Right atrium auricular region (tissue), 2 donors: ENCODE measurements at regions not wholly inside any gene's neighbourhood (a gene's known extent, or its start where the extent isn't known, plus 50 kb on each side); places are given as distances from the start of the nearest gene placed in this dataset.

Experiments used
- DNase-seq: peaks from one replicate; pipeline ENCODE4 v3.0.0-alpha.2; 2019; ENCODE audit warnings: low spot score
- H3K27ac ChIP-seq, 2 donors: fragments of 200-600 bp; sonication (generic); 1 replicate in 1 of 2; 2 replicates in 1 of 2; pipeline ENCODE4 v1.5.1; 2016 to 2019
- H3K27me3 ChIP-seq, 2 donors: fragments of 200-600 bp; sonication (generic); one replicate each; pipeline versions ENCODE4 v1.5.1 to v1.6.0; 2017 to 2019
- H3K36me3 ChIP-seq: fragments of 200-600 bp; sonication (generic); one replicate; pipeline ENCODE4 v1.5.1; 2016
- H3K4me1 ChIP-seq, 2 donors: fragments of 200-600 bp; sonication (generic); one replicate each; pipeline versions ENCODE4 v1.5.1 to v1.6.0; 2017 to 2019
- H3K4me3 ChIP-seq, 2 donors: fragments of 200-600 bp; sonication (generic); 1 replicate in 1 of 2; 2 replicates in 1 of 2; pipeline ENCODE4 v1.5.1; 2017 to 2019; ENCODE audit warnings: mild to moderate bottlenecking in 1 of 2, moderate library complexity in 1 of 2
- H3K9me3 ChIP-seq, 2 donors: fragments of 200-600 bp; sonication (generic); one replicate each; pipeline ENCODE4 v1.5.1; 2019
- TF ChIP-seq, protein P1 (sequence below), 2 donors: fragments of 200-600 bp; sonication (generic); IDR thresholded peaks; one replicate each; pipeline ENCODE4 v1.5.1; 2019; ENCODE audit warnings: antibody characterized with exemption in 2 of 2

DNA sequence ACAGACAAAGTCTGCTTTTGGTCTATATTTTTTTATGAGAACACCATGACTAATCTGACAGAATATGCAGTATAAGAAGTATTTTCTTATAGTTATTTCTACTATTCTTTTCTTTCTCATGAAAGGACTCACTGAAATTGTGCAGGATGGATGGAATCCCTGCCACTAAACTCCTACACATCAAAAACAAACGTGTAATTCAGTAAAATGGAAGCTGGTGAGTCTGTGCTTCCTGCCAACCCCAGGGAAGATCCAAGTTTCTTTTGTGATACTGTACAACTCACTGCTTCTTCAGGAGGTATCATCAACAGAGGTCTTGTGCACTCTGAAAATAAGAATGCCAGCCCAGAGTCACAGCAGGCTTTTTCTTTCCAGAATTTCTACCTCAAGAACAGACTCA lies 241.2 kb downstream of the MRPL39 start:
- no peaks in the 10 kb centered on the region for H3K9me3 ChIP-seq
- H3K4me3 ChIP-seq: no peak overlapping the region
- H3K27ac ChIP-seq: no peak overlapping the region
- H3K36me3 ChIP-seq: no peaks in the 10 kb centered on the region
- no peak for DNase-seq
- no peaks in the 10 kb centered on the region for H3K4me1 ChIP-seq
- TF ChIP-seq, protein P1, sequence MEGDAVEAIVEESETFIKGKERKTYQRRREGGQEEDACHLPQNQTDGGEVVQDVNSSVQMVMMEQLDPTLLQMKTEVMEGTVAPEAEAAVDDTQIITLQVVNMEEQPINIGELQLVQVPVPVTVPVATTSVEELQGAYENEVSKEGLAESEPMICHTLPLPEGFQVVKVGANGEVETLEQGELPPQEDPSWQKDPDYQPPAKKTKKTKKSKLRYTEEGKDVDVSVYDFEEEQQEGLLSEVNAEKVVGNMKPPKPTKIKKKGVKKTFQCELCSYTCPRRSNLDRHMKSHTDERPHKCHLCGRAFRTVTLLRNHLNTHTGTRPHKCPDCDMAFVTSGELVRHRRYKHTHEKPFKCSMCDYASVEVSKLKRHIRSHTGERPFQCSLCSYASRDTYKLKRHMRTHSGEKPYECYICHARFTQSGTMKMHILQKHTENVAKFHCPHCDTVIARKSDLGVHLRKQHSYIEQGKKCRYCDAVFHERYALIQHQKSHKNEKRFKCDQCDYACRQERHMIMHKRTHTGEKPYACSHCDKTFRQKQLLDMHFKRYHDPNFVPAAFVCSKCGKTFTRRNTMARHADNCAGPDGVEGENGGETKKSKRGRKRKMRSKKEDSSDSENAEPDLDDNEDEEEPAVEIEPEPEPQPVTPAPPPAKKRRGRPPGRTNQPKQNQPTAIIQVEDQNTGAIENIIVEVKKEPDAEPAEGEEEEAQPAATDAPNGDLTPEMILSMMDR (IDR thresholded peaks at IDR 0.05): no peak
- H3K27me3 ChIP-seq: no peaks in the 10 kb centered on the region

GRCh38 chr21:25362375-25363267 lies 244.7 kb downstream of the MRPL39 start:
- no peaks in the 10 kb centered on the region for H3K27me3 ChIP-seq
- DNase-seq: no peak
- no peaks in the 10 kb centered on the region for H3K9me3 ChIP-seq
- no peaks in the 10 kb centered on the region for H3K36me3 ChIP-seq
- no peak overlapping the region for H3K27ac ChIP-seq
- TF ChIP-seq, protein P1 (IDR thresholded peaks at IDR 0.05): no peak
- H3K4me3 ChIP-seq: no peak overlapping the region
- no peaks in the 10 kb centered on the region for H3K4me1 ChIP-seq

DNA sequence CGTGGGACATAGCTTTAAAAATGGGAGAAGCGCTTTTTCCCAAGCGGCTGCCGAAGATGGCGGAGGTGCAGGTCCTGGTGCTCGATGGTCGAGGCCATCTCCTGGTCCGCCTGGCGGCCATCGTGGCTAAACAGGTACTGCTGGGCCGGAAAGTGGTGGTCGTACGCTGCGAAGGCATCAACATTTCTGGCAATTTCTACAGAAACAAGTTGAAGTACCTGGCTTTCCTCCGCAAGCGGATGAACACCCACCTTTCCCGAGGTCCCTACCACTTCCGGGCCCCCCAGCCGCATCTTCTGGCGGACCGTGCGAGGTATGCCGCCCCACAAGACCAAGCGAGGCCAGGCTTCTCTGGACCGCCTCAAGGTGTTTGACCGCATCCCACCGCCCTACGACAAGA lies 245.5 kb downstream of the MRPL39 start:
- Histone ChIP-seq H3K4me1 (no peaks in the 10 kb centered on the region), H3K9me3 (no peaks in the 10 kb centered on the region), H3K27ac (no peak overlapping the region), H3K4me3 (no peak overlapping the region), H3K27me3 (no peaks in the 10 kb centered on the region), H3K36me3 (no peaks in the 10 kb centered on the region)
- TF ChIP-seq, protein P1 (IDR thresholded peaks at IDR 0.05): no peak
- DNase-seq: no peak

DNA sequence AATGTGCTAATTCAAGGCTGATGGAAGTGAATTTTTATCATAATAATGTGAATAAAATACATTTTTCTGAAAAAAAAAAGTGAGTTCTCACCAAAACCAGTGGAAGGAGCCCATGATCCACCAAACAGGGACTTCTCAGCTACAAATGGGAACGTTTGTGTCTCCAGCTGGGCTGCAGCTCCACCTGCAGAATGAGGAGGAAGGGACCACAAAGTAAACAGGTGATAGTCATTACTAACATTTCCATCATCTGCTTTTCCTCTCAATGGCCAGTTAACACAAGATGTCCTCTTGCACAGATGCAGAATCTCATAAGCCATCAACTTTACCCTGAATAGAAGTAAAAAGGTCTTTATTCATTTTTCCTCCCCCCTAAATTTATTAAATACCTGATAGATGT lies 246.2 kb downstream of the MRPL39 start:
- Histone ChIP-seq H3K27ac (no peak overlapping the region), H3K4me3 (no peak overlapping the region), H3K36me3 (no peaks in the 10 kb centered on the region), H3K9me3 (no peaks in the 10 kb centered on the region), H3K4me1 (no peaks in the 10 kb centered on the region), H3K27me3 (no peaks in the 10 kb centered on the region)
- DNase-seq: no peak
- TF ChIP-seq, protein P1 (IDR thresholded peaks at IDR 0.05): no peak

GRCh38 chr21:25360593-25360992 lies 246.7 kb downstream of the MRPL39 start:
- H3K9me3 ChIP-seq: no peaks in the 10 kb centered on the region
- TF ChIP-seq, protein P1 (IDR thresholded peaks at IDR 0.05): no peak
- no peaks in the 10 kb centered on the region for H3K27me3 ChIP-seq
- H3K27ac ChIP-seq: no peak overlapping the region
- no peaks in the 10 kb centered on the region for H3K4me1 ChIP-seq
- DNase-seq: no peak
- no peaks in the 10 kb centered on the region for H3K36me3 ChIP-seq
- H3K4me3 ChIP-seq: no peak overlapping the region

DNA sequence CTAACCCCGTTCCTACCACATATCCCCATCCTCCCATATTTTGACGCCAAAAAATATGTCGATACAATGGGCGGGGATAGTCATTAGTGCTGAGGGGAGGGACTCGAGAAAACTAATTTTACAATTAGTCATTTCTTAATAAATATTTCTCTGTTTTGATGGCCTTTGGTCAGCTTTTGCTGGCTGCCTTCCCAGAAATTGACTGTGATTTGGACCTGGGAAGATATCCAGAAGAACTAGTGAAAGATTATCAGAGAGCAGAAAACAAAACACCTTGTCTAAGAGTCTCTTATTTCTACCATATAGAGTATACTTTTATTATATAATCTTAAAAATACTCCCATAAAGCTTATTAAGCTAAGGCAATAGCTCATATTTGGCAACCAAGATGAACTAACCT lies 247.6 kb downstream of the MRPL39 start:
- Histone ChIP-seq H3K27ac (no peak overlapping the region), H3K4me1 (no peaks in the 10 kb centered on the region), H3K27me3 (no peaks in the 10 kb centered on the region), H3K36me3 (no peaks in the 10 kb centered on the region), H3K9me3 (no peaks in the 10 kb centered on the region), H3K4me3 (no peak overlapping the region)
- no peak for DNase-seq
- TF ChIP-seq, protein P1 (IDR thresholded peaks at IDR 0.05): no peak
